NCI-H1417 treated with DMSO at 0.1 percent for 48 hours (cell line): ENCODE measurements at regions not wholly inside any gene's neighbourhood (a gene's known extent, or its start where the extent isn't known, plus 50 kb on each side); places are given as distances from the start of the nearest gene placed in this dataset.
"Not testable (repeated sequence)": the region's sequence is repeated elsewhere in the genome, so short reads cannot be mapped to it uniquely, and the experiment has no call there.

Experiments
- DNase-seq: peaks from one replicate; lab custom pipeline; 2025; lab: John Stamatoyannopoulos, UW

GRCh38 chr10:23543691-23544380 lies 105.0 kb downstream of the OTUD1 start:
- DNase-seq: no peak

GRCh38 chr10:23545866-23546265 lies 107.0 kb downstream of the OTUD1 start:
- DNase-seq: not testable (repeated sequence)

- DNase-seq: no peak
These were observed 118.0 kb downstream of the OTUD1 start for GRCh38 chr10:23556727-23557440.

- no peak for DNase-seq
These were observed 118.9 kb downstream of the OTUD1 start for GRCh38 chr10:23557777-23558176.

- DNase-seq: no peak
These were observed 119.5 kb downstream of the OTUD1 start for GRCh38 chr10:23558361-23558799.

GRCh38 chr10:23568996-23569395 lies 130.1 kb downstream of the OTUD1 start:
- no peak for DNase-seq

- no peak for DNase-seq
These were observed 133.0 kb downstream of the OTUD1 start for GRCh38 chr10:23571884-23572283.

GRCh38 chr10:23581906-23582450 lies 143.1 kb downstream of the OTUD1 start:
- no peak for DNase-seq

- DNase-seq: no peak
These were observed 145.5 kb downstream of the OTUD1 start for GRCh38 chr10:23584396-23584795.

- no peak for DNase-seq
These were observed 146.3 kb downstream of the OTUD1 start for GRCh38 chr10:23585186-23585585.

GRCh38 chr10:23585666-23586065 lies 146.8 kb downstream of the OTUD1 start:
- DNase-seq: no peak

- DNase-seq: not testable (repeated sequence)
These were observed 156.4 kb downstream of the OTUD1 start for GRCh38 chr10:23595278-23595677.

- DNase-seq: no peak
These were observed 165.7 kb downstream of the OTUD1 start for GRCh38 chr10:23604613-23605012.

GRCh38 chr10:23606456-23606855 lies 167.6 kb downstream of the OTUD1 start:
- no peak for DNase-seq

GRCh38 chr10:23608926-23609325 lies 170.1 kb downstream of the OTUD1 start:
- no peak for DNase-seq

- DNase-seq: no peak
These were observed 171.9 kb downstream of the OTUD1 start for GRCh38 chr10:23610626-23611307.

GRCh38 chr10:23611308-23612029 lies 172.6 kb downstream of the OTUD1 start:
- no peak for DNase-seq

GRCh38 chr10:23613900-23614299 lies 175.0 kb downstream of the OTUD1 start:
- no peak for DNase-seq

GRCh38 chr10:23614483-23614882 lies 175.6 kb downstream of the OTUD1 start:
- DNase-seq: no peak

GRCh38 chr10:23630376-23630775 lies 191.5 kb downstream of the OTUD1 start:
- no peak for DNase-seq

- no peak for DNase-seq
These were observed 192.0 kb downstream of the OTUD1 start for GRCh38 chr10:23630885-23631284.
